Epidermal melanocyte (primary cell): ENCODE measurements at regions not wholly inside any gene's neighbourhood (a gene's known extent, or its start where the extent isn't known, plus 50 kb on each side); places are given as distances from the start of the nearest gene placed in this dataset.

Experiments used
- DNase-seq: peaks from one replicate; pipeline ENCODE4 v3.0.0; 2011; ENCODE audit warnings: low spot score; ENCODE audit not compliant: insufficient read length

GRCh38 chr13:76459863-76460262 lies 426.3 kb downstream of the KCTD12 start:
- no peak for DNase-seq

GRCh38 chr13:76455960-76456359 lies 430.2 kb downstream of the KCTD12 start:
- DNase-seq = peak; percentile 18

DNA sequence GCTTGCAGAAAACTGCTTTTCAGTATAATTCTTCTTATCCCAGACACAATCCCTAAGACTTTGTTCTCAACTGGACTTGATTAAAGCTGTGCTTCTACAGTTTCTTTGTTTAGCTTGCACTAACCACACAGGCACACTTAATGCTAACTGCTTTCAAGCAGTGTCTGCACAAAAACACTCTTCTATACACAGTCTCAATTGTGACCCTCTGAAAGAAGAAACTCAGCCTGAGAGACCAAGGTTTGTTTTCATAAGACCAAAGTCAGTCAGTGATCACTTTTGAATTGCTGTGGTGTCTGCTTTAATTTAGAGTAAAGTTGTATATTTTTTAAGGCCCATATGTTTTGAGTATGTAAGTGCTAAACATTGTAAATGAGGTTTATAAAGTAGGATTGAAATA lies 431.2 kb downstream of the KCTD12 start:
- no peak for DNase-seq

GRCh38 chr13:76449716-76450115 lies 436.5 kb downstream of the KCTD12 start:
- DNase-seq = no peak

DNA sequence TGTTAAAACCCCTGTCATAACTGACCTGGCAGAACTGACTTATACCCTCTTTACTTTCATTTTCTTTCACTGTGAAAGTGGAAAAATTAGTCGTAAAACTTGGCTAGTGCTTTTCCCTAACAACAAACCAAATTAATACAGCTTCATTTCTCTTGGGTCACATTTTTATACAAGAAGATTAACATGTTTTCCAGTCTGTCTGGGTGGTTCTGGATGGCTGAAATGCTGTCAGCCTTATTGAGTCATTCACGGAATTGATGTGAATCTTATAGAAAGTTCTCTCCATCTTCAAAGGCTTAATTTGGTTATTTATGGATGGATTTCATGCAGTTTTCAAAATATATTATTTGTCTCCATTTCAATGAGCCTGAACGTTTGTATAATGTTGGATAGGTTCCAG lies 440.0 kb downstream of the KCTD12 start:
- no peak for DNase-seq

- DNase-seq = no peak
Observed at GRCh38 chr13:76440568-76440967, 445.6 kb downstream of the KCTD12 start.

DNA sequence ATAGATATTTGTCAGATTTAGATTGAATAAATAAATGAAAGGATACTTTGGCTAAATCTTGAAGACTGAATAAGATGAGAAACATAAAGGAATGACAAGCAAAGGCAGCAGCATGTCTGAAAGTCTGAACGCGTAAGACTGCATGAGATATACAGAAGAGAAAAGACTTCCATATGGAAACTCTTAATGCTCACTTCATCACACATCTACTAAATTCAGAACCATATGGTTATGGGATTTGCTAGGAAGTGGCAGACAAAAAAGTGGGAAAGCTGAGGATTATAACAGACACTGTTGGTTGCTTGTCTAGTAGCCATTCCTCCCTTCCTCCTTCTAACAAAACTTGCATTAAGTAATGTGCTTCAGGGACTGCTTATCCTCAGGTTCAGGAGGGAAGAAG lies 446.7 kb downstream of the KCTD12 start:
- no peak for DNase-seq

GRCh38 chr13:76438050-76438449 lies 448.2 kb downstream of the KCTD12 start:
- no peak for DNase-seq

GRCh38 chr13:76425935-76426334 lies 460.3 kb downstream of the KCTD12 start:
- DNase-seq = peak; percentile 25

DNA sequence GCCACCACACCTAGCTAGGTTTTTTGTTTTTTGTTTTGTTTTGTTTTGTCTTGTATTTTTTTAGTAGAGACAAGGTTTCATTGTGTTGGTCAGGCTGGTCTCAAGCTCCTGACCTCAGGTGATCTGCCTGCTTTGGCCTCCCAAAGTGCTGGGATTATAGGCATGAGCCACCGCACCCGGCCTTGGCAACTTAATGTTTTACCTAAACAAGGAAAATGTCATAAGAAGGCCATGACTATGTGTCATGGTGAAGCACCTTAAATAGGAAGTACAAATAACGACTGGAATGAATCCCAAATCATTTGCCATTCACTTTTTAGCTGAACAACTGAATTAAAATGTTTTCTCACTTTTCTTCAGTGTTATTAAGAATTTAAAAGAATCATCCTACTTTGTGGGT lies 465.2 kb downstream of the KCTD12 start:
- no peak for DNase-seq

GRCh38 chr13:76418404-76418803 lies 467.8 kb downstream of the KCTD12 start:
- DNase-seq = no peak

- DNase-seq = no peak
Observed at GRCh38 chr13:76414320-76414719, 471.9 kb downstream of the KCTD12 start.

DNA sequence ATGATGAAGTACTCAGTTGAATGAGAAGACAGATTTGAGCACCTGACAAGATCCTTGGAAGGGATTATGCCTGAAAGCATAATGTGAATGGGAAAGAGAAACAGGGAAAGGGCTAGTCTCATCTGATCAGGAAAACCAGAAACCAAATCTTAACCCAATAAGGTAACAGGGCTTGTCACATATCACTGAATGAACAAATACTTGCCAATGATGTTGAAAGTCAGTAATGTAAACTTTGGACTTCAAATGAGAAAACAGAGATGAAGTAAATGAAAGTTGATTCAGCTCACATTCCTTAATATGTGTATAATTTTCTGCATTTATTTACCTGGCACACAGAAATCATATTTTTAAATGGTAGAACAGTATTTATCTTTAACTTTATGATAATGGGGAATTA lies 480.0 kb downstream of the KCTD12 start:
- DNase-seq = no peak

- no peak for DNase-seq
Observed at GRCh38 chr13:76398425-76398824, 487.8 kb downstream of the KCTD12 start.

DNA sequence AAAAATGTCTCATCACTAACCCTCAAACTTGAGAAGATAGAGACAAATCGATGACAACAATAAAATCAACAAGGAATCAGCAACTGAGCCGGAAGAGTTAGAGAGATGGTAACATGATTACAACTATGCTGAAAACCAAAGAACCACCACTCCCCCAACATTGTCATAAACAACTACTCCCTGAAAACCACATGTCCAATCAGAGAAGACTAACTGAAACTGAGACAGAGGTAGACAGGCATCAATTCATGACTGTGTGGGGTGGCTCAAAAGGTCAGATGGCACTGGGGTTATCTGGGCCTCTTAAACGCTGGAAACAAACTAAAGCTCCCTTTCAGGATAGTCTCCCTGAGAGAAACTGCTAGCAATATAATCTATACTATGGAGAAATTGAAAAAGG lies 488.8 kb downstream of the KCTD12 start:
- no peak for DNase-seq

GRCh38 chr13:76389321-76389720 lies 496.9 kb downstream of the KCTD12 start:
- no peak for DNase-seq

GRCh38 chr13:76387566-76387965 lies 498.6 kb downstream of the KCTD12 start:
- DNase-seq = no peak

DNA sequence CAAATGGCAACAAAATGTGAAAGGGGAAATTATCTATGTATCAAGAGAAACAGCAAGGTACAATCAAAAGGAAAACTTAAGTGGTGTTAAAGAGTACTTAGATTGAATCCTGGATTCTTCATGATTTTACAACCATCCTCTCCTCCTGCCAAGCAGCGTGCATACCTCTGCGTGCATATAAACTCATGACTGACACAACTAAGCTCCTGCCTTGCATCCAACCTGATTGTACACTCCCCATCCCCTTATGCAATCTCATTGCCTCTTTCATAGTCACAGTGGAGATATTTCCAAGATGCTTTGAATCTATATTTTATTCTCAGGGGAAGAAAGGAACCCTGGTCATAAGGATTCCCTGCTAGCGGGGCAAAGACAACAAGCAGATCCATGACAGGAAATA lies 499.9 kb downstream of the KCTD12 start:
- DNase-seq = no peak

GRCh38 chr13:76385586-76385985 lies 500.6 kb downstream of the KCTD12 start:
- no peak for DNase-seq

GRCh38 chr13:76383676-76384461 lies 502.3 kb downstream of the KCTD12 start:
- DNase-seq = peak; percentile 22

GRCh38 chr13:76380446-76381065 lies 505.6 kb downstream of the KCTD12 start:
- no peak for DNase-seq

- DNase-seq = no peak
Observed at GRCh38 chr13:76379341-76380105, 506.7 kb downstream of the KCTD12 start.
